Naive thymus-derived CD4-positive, alpha-beta T cell (primary cell): ENCODE measurements at regions not wholly inside any gene's neighbourhood (a gene's known extent, or its start where the extent isn't known, plus 50 kb on each side); places are given as distances from the start of the nearest gene placed in this dataset.

ENCODE experiments used
- ATAC-seq: fragments of 150-1000 bp; cut with Tn5 transposase; 2 replicates; pipeline ENCODE4 v1.10.0; 2021; ENCODE audit warnings: mild to moderate bottlenecking, moderate library complexity
- CTCF ChIA-PET: fragments of 350-600 bp; sonication (Branson Sonifier 250); formaldehyde crosslinking; loops from one replicate; lab custom pipeline; 2021; ENCODE audit warnings: antibody characterized with exemption; lab: Charles Lee
- POLR2A ChIA-PET: fragments of 350-600 bp; sonication (Branson Sonifier 250); formaldehyde crosslinking; loops from one replicate; lab custom pipeline; 2021; ENCODE audit warnings: antibody characterized with exemption, inconsistent platforms; lab: Charles Lee
- DNase-seq, 9 donors: peaks; one replicate each; pipeline versions ENCODE4 v3.0.0 to v3.0.0-alpha.2; 2020 to 2022; ENCODE audit warnings: mixed read lengths in 1 of 9
- H3K27ac ChIP-seq: one replicate; pipeline ENCODE4 v1.7.0; 2013; ENCODE audit warnings: mild to moderate bottlenecking, low read depth, low read length, moderate library complexity
- H3K27me3 ChIP-seq, 2 donors: one replicate each; pipeline ENCODE4 v1.7.0; 2013; ENCODE audit warnings: low read length in 2 of 2, mild to moderate bottlenecking in 2 of 2, moderate library complexity in 2 of 2; ENCODE audit not compliant: control insufficient read depth in 2 of 2, insufficient read depth in 2 of 2
- H3K36me3 ChIP-seq, 3 experiments: 1 replicate in 2 of 3; 2 replicates in 1 of 3; pipeline ENCODE4 v1.7.0; 2013; ENCODE audit warnings: low read length in 3 of 3, mild to moderate bottlenecking in 3 of 3, moderate library complexity in 1 of 3; ENCODE audit not compliant: insufficient read depth in 3 of 3, control insufficient read depth in 2 of 3
- H3K4me1 ChIP-seq, 2 donors: one replicate each; pipeline ENCODE4 v1.7.0; 2013; ENCODE audit warnings: low read length in 2 of 2, mild to moderate bottlenecking in 2 of 2, moderate library complexity in 1 of 2; ENCODE audit not compliant: control insufficient read depth in 2 of 2, insufficient read depth in 2 of 2
- H3K4me3 ChIP-seq: 2 replicates; pipeline ENCODE4 v1.7.0; 2013; ENCODE audit warnings: mild to moderate bottlenecking, low read length
- H3K9me3 ChIP-seq, 3 experiments: 1 replicate in 2 of 3; 2 replicates in 1 of 3; pipeline ENCODE4 v1.7.0; 2013; ENCODE audit warnings: low read length in 3 of 3; ENCODE audit not compliant: control insufficient read depth in 2 of 3
- H3K27ac Mint-ChIP-seq, 9 donors: one replicate each; pipeline ENCODE4 v1.8.0; 2020 to 2022; ENCODE audit warnings: mixed read lengths in 9 of 9, mild to moderate bottlenecking in 8 of 9, moderate library complexity in 5 of 9, inconsistent platforms in 2 of 9
- H3K27me3 Mint-ChIP-seq, 5 donors: one replicate each; pipeline ENCODE4 v1.8.0; 2021 to 2022; ENCODE audit warnings: mixed read lengths in 5 of 5, mild to moderate bottlenecking in 1 of 5
- H3K36me3 Mint-ChIP-seq, 5 donors: one replicate each; pipeline ENCODE4 v1.8.0; 2020 to 2022; ENCODE audit warnings: mixed read lengths in 5 of 5, mild to moderate bottlenecking in 3 of 5, inconsistent platforms in 1 of 5
- H3K4me1 Mint-ChIP-seq, 7 donors: one replicate each; pipeline ENCODE4 v1.8.0; 2020 to 2022; ENCODE audit warnings: mixed read lengths in 7 of 7, mild to moderate bottlenecking in 3 of 7, inconsistent platforms in 1 of 7
- H3K4me3 Mint-ChIP-seq, 10 donors: one replicate each; pipeline ENCODE4 v1.8.0; 2020 to 2022; ENCODE audit warnings: mild to moderate bottlenecking in 10 of 10, mixed read lengths in 10 of 10, moderate library complexity in 6 of 10, inconsistent platforms in 2 of 10
- H3K9me3 Mint-ChIP-seq, 11 donors: one replicate each; pipeline ENCODE4 v1.8.0; 2020 to 2022; ENCODE audit warnings: mixed read lengths in 11 of 11, mild to moderate bottlenecking in 4 of 11, inconsistent platforms in 1 of 11, moderate library complexity in 1 of 11
- intact Hi-C, 2 donors: fragments of 100-400 bp; cut with micrococcal nuclease; formaldehyde crosslinking; loops; one replicate each; pipeline ENCODE4 v1.15.1; 2023

- no peaks in the 10 kb centered on the region for H3K27me3 ChIP-seq
- CTCF ChIA-PET = no interaction called here
These were observed 174.4 kb downstream of the SLC39A8 start for GRCh38 chr4:102170910-102171309.

GRCh38 chr4:102169345-102169744 is 175.9 kb downstream of the SLC39A8 start:
- CTCF ChIA-PET = interaction anchor here (0.8 kb wide), 1 partner anchor 8 kb away, joined by 3 read pairs; no protein-coding TSS in a partner anchor
- no peak for DNase-seq
- Histone ChIP-seq H3K27ac (no peak overlapping the region), H3K27me3 (no peaks in the 10 kb centered on the region), H3K4me3 (no peak overlapping the region), H3K4me1 (no peaks in the 10 kb centered on the region), H3K9me3 (no peaks in the 10 kb centered on the region), H3K36me3 (no peaks in the 10 kb centered on the region)
- Mint-ChIP-seq H3K27me3 (peaks cover 0 to 4% (median 0%) of the 10 kb centered on the region in 5 donors), H3K4me1 (no peaks in the 10 kb centered on the region), H3K4me3 (no peak overlapping the region), H3K27ac (no peak overlapping the region), H3K9me3 (no peaks in the 10 kb centered on the region), H3K36me3 (no peaks in the 10 kb centered on the region)
- ATAC-seq = no peak
- POLR2A ChIA-PET = no interaction called here
- intact Hi-C loops = no loop called here

More at GRCh38 chr4:102170910-102171309, 174.4 kb downstream of the SLC39A8 start:
- Histone ChIP-seq H3K4me3 (no peak overlapping the region), H3K36me3 (no peaks in the 10 kb centered on the region), H3K9me3 (no peaks in the 10 kb centered on the region), H3K27ac (no peak overlapping the region), H3K4me1 (no peaks in the 10 kb centered on the region)
- POLR2A ChIA-PET = no interaction called here
- intact Hi-C loops = no loop called here
- Mint-ChIP-seq H3K4me3 (no peak overlapping the region), H3K27me3 (peaks cover 0 to 4% (median 0%) of the 10 kb centered on the region in 5 donors), H3K36me3 (no peaks in the 10 kb centered on the region), H3K27ac (no peak overlapping the region), H3K4me1 (no peaks in the 10 kb centered on the region), H3K9me3 (no peaks in the 10 kb centered on the region)
- DNase-seq (no peak), ATAC-seq (no peak)

DNA sequence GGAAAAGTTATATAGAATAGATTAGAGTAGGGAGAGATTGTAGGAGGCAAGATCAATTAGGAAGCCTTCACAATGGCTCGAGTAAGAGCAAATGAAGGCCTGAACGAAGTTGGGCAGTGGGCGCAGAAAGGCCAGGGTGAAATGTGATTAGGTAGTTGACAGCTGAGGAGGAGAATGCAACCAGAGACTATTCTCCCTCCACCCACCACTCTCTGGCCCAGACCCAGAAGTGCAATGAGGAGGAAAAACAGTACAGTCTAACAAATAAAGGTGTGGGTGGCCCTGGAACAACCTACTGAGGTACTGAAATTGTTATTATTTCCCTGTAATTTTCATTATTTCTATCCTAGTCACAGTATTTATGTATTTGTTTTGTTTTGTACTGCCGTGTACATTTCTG is 176.7 kb downstream of the SLC39A8 start:
- Histone ChIP-seq H3K4me1 (no peaks in the 10 kb centered on the region), H3K9me3 (no peaks in the 10 kb centered on the region), H3K4me3 (no peak overlapping the region), H3K27me3 (no peaks in the 10 kb centered on the region), H3K27ac (no peak overlapping the region), H3K36me3 (no peaks in the 10 kb centered on the region)
- no peak overlapping the region for H3K4me3 Mint-ChIP-seq
- H3K9me3 Mint-ChIP-seq = no peaks in the 10 kb centered on the region
- peaks cover 0 to 4% (median 0%) of the 10 kb centered on the region in 5 donors for H3K27me3 Mint-ChIP-seq
- POLR2A ChIA-PET = no interaction called here
- no peaks in the 10 kb centered on the region for H3K36me3 Mint-ChIP-seq
- no peaks in the 10 kb centered on the region for H3K4me1 Mint-ChIP-seq
- ATAC-seq = no peak
- CTCF ChIA-PET = no interaction called here
- peak overlapping the region in 1 of 9 donors; percentile 23 for H3K27ac Mint-ChIP-seq
- intact Hi-C loops = no loop called here
- DNase-seq = no peak

GRCh38 chr4:102165584-102165983 is 179.7 kb downstream of the SLC39A8 start:
- no peaks in the 10 kb centered on the region for H3K9me3 Mint-ChIP-seq
- H3K4me3 ChIP-seq = no peak overlapping the region
- H3K4me1 Mint-ChIP-seq = no peaks in the 10 kb centered on the region
- no peaks in the 10 kb centered on the region for H3K9me3 ChIP-seq
- DNase-seq = no peak
- no peaks in the 10 kb centered on the region for H3K4me1 ChIP-seq
- H3K36me3 ChIP-seq = no peaks in the 10 kb centered on the region
- no peaks in the 10 kb centered on the region for H3K36me3 Mint-ChIP-seq
- H3K27ac ChIP-seq = no peak overlapping the region
- no peak overlapping the region for H3K27ac Mint-ChIP-seq
- intact Hi-C loops = no loop called here
- H3K27me3 Mint-ChIP-seq = peaks cover 0 to 2% (median 0%) of the 10 kb centered on the region in 5 donors
- no peak overlapping the region for H3K4me3 Mint-ChIP-seq
- ATAC-seq = no peak
- CTCF ChIA-PET = no interaction called here
- H3K27me3 ChIP-seq = no peaks in the 10 kb centered on the region
- POLR2A ChIA-PET = no interaction called here

DNA sequence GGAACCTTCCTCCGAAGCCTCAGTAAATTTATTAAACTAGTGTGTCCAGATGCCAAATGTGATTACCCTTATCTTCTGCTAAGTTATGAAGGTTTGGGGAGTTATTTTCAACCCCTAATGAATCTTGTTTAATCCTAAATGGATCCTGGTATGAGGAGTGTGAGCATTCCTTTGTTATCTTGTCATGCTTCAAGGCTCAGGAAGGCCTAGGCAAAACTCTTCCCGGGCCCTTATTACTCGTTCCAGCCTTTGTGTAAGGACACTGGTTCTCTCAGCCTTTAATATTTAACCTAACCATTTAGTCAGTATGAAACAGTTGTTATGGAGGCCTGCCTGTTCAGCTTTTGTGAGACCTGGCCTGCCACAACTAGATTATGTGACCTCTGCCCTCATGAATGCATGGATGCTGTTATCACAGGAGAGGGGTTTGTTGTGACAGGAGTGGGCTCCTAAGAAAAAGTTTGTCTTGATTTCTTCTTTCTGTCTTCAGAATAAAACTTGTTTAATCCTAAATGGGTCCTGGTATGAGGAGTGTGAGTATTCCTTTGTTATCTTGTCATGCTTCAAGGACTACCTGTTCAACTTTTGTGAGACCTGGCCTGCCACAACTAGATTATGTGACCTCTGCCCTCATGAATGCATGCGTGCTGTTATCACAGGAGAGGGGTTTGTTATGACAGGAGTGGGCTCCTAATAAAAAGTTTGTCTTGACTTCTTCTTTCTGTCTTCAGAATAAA is 181.7 kb downstream of the SLC39A8 start:
- no peak for ATAC-seq

GRCh38 chr4:102157984-102158383 is 187.3 kb downstream of the SLC39A8 start:
- Mint-ChIP-seq H3K27ac (no peak overlapping the region), H3K9me3 (no peaks in the 10 kb centered on the region), H3K4me1 (no peaks in the 10 kb centered on the region), H3K27me3 (peaks cover 0 to 4% (median 0%) of the 10 kb centered on the region in 5 donors), H3K36me3 (no peaks in the 10 kb centered on the region), H3K4me3 (no peak overlapping the region)
- POLR2A ChIA-PET = no interaction called here
- Histone ChIP-seq H3K27me3 (no peaks in the 10 kb centered on the region), H3K4me3 (no peak overlapping the region), H3K9me3 (no peaks in the 10 kb centered on the region), H3K4me1 (no peaks in the 10 kb centered on the region), H3K36me3 (no peaks in the 10 kb centered on the region), H3K27ac (no peak overlapping the region)
- CTCF ChIA-PET = no interaction called here
- no peak for DNase-seq
- intact Hi-C loops = no loop called here
- no peak for ATAC-seq

More for the DNA sequence above, 181.7 kb downstream of the SLC39A8 start:
- H3K36me3 ChIP-seq = no peaks in the 10 kb centered on the region
- ChIA-PET CTCF (no interaction called here), POLR2A (no interaction called here)
- no peak overlapping the region for H3K27ac Mint-ChIP-seq
- no peak overlapping the region for H3K4me3 Mint-ChIP-seq
- no peak overlapping the region for H3K27ac ChIP-seq
- no peaks in the 10 kb centered on the region for H3K36me3 Mint-ChIP-seq
- H3K9me3 Mint-ChIP-seq = no peaks in the 10 kb centered on the region
- no peaks in the 10 kb centered on the region for H3K4me1 Mint-ChIP-seq
- H3K4me1 ChIP-seq = no peaks in the 10 kb centered on the region
- H3K4me3 ChIP-seq = no peak overlapping the region
- peaks cover 0 to 4% (median 0%) of the 10 kb centered on the region in 5 donors for H3K27me3 Mint-ChIP-seq
- H3K9me3 ChIP-seq = no peaks in the 10 kb centered on the region
- no peaks in the 10 kb centered on the region for H3K27me3 ChIP-seq
- intact Hi-C loops = no loop called here
- no peak for DNase-seq

DNA sequence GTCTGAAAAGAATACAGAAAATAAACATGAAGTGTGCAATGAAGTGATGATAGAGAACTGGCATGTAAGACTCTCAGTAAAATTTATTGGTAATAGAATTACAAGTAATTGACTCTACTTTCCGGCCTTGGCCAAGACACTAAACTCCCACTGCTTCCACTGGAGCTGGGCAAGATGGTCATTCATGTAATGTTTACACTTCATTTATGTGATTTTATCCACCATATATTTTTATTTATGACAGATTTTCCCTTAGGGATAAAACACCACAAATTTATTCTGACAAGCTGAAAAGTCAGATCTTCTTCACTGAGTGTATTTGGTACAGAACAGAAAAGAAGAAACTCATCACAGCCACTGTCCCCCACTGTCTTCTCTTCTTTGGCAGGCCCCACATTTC is 191.9 kb downstream of the SLC39A8 start:
- Mint-ChIP-seq H3K27me3 (no peaks in the 10 kb centered on the region), H3K4me3 (no peak overlapping the region), H3K4me1 (no peaks in the 10 kb centered on the region), H3K36me3 (no peaks in the 10 kb centered on the region), H3K9me3 (no peaks in the 10 kb centered on the region), H3K27ac (no peak overlapping the region)
- Histone ChIP-seq H3K4me3 (no peak overlapping the region), H3K27me3 (no peaks in the 10 kb centered on the region), H3K4me1 (no peaks in the 10 kb centered on the region), H3K27ac (no peak overlapping the region), H3K9me3 (no peaks in the 10 kb centered on the region), H3K36me3 (no peaks in the 10 kb centered on the region)
- ATAC-seq (no peak), DNase-seq (no peak)
- intact Hi-C loops = no loop called here
- CTCF ChIA-PET = no interaction called here
- POLR2A ChIA-PET = no interaction called here
